ENCODE measurements at regions not wholly inside any gene's neighbourhood (a gene's known extent, or its start where the extent isn't known, plus 50 kb on each side); places are given as distances from the start of the nearest gene placed in this dataset.

- TF ChIP-seq POLR2A (IDR thresholded peaks at IDR 0.05; ENCODE audit: low read depth, low read length), result no peak
- no peak for TF ChIP-seq POLR2AphosphoS5 (IDR thresholded peaks at IDR 0.05; ENCODE audit: low read depth, low read length)
- TF ChIP-seq TAF1 (IDR thresholded peaks at IDR 0.05; ENCODE audit: borderline replicate concordance, low read depth, low read length), result no peak
Measured at GRCh38 chr1:221439008-221439746, 302.7 kb downstream of the DUSP10 start.
